ENCODE measurements at regions not wholly inside any gene's neighbourhood (a gene's known extent, or its start where the extent isn't known, plus 50 kb on each side); places are given as distances from the start of the nearest gene placed in this dataset.
A peak's percentile ranks its signal among the peaks of the same experiment; 100 is the strongest.

DNA sequence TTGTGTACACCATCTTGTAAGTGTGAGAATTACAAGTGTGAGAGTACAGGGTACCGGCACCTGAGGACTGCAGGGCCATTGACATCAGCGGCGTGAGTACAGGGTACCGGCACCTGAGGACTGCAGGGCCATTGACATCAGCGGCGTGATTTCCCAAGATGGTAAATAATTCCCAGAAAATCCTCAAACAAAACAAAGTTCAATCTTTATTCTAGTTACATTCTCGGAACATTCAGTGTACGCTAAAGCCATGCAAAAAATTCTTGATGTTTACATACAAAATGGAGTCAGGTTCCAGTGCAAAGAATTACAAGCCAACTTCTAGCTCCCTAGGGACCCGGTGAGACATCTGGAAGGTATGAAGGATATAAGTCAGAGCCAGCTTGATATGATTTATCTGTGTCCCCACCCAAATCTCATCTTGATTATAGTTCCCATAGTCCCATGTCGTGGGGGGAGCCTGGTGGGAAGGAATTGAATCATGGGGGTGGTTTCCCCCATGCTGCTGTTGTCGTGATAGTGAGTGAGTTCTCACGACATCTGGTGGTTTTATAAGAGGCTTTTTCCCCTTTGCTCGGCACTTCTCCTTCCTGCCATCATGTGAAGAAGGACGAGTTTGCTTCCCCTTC, 172.7 kb downstream of the TTLL2 start (continued):
- TF ChIP-seq SIX4 (CRISPR knock-in tag; IDR thresholded peaks at IDR 0.05): peak; percentile 46; the same call in 1 of the 2 replicates
- no peak for TF ChIP-seq HNRNPH1 (optimal IDR thresholded peaks at IDR 0.05; ENCODE audit: low read depth, low read length)
- TF ChIP-seq MEIS2 (CRISPR knock-in tag; IDR thresholded peaks at IDR 0.05): 0 out of 2 replicates have a peak, but pooled peaks have one; percentile 49
- TF ChIP-seq SALL1 (CRISPR knock-in tag; IDR thresholded peaks at IDR 0.05): peak; percentile 92
- TF ChIP-seq RFXAP (CRISPR knock-in tag; IDR thresholded peaks at IDR 0.05; ENCODE audit: borderline replicate concordance): no peak
- no peak for TF ChIP-seq POLR2AphosphoS5 (IDR thresholded peaks at IDR 0.05; ENCODE audit: low read depth, low read length)
- TF ChIP-seq SMAD9 (CRISPR knock-in tag; IDR thresholded peaks at IDR 0.05): no peak
- TF ChIP-seq HMG20A (CRISPR knock-in tag; IDR thresholded peaks at IDR 0.05; ENCODE audit: borderline replicate concordance): peak; percentile 85
- TF ChIP-seq ZNF740 (CRISPR knock-in tag; IDR thresholded peaks at IDR 0.05): no peak
- TF ChIP-seq, protein P1, sequence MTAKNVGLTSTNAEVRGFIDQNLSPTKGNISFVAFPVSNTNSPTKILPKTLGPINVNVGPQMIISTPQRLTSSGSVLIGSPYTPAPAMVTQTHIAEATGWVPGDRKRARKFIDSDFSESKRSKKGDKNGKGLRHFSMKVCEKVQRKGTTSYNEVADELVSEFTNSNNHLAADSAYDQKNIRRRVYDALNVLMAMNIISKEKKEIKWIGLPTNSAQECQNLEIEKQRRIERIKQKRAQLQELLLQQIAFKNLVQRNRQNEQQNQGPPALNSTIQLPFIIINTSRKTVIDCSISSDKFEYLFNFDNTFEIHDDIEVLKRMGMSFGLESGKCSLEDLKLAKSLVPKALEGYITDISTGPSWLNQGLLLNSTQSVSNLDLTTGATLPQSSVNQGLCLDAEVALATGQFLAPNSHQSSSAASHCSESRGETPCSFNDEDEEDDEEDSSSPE (CRISPR knock-in tag; IDR thresholded peaks at IDR 0.05): no peak
- no peak for TF ChIP-seq ZNF354B (CRISPR knock-in tag; IDR thresholded peaks at IDR 0.05)
- TF ChIP-seq SRSF4 (IDR thresholded peaks at IDR 0.05; ENCODE audit: low read depth, low read length, poor library complexity, severe bottlenecking): no peak
- TF ChIP-seq ISL2 (CRISPR knock-in tag; IDR thresholded peaks at IDR 0.05): peak; percentile 81
- TF ChIP-seq ZNF383 (CRISPR knock-in tag; IDR thresholded peaks at IDR 0.05; ENCODE audit: borderline replicate concordance): no peak
- TF ChIP-seq RAD21 (CRISPR knock-in tag; IDR thresholded peaks at IDR 0.05): no peak
- no peak for TF ChIP-seq FOXA1 (IDR thresholded peaks at IDR 0.05)
- peak; percentile 62 for TF ChIP-seq FOXA1 (CRISPR knock-in tag; IDR thresholded peaks at IDR 0.05)
- peak; percentile 72 for TF ChIP-seq ZBTB25 (CRISPR knock-in tag; IDR thresholded peaks at IDR 0.05)
- TF ChIP-seq SNAPC4 (CRISPR knock-in tag; IDR thresholded peaks at IDR 0.05): no peak
- peak; percentile 54 for TF ChIP-seq ERF (CRISPR knock-in tag; IDR thresholded peaks at IDR 0.05)
- no peak for TF ChIP-seq SAFB2 (CRISPR knock-in tag; IDR thresholded peaks at IDR 0.05; ENCODE audit: borderline replicate concordance, low read depth)
- TF ChIP-seq RXRB (CRISPR knock-in tag; IDR thresholded peaks at IDR 0.05; ENCODE audit: borderline replicate concordance): peak; percentile 64
- TF ChIP-seq ZNF224 (CRISPR knock-in tag; IDR thresholded peaks at IDR 0.05): 0 out of 2 replicates have a peak, but pooled peaks have one; percentile 46
- TF ChIP-seq ZNF143 (CRISPR knock-in tag; IDR thresholded peaks at IDR 0.05): no peak
- TF ChIP-seq FOSL1 (CRISPR knock-in tag; IDR thresholded peaks at IDR 0.05; ENCODE audit: borderline replicate concordance): no peak
